ENCODE measurements at regions not wholly inside any gene's neighbourhood (a gene's known extent, or its start where the extent isn't known, plus 50 kb on each side); places are given as distances from the start of the nearest gene placed in this dataset.

GRCh38 chr18:62446511-62446910, 76.3 kb upstream of the ZCCHC2 start:
- TF ChIP-seq ZFP3 (CRISPR knock-in tag; IDR thresholded peaks at IDR 0.05) (no peak), TCF4 (CRISPR knock-in tag; IDR thresholded peaks at IDR 0.05; ENCODE audit: borderline replicate concordance) (no peak), OSR1 (CRISPR knock-in tag; IDR thresholded peaks at IDR 0.05) (no peak), ZNF565 (CRISPR knock-in tag; conservative IDR thresholded peaks at IDR 0.05; ENCODE audit: low read depth) (no peak), ARNTL (CRISPR knock-in tag; IDR thresholded peaks at IDR 0.05; ENCODE audit: borderline replicate concordance, low read depth) (no peak), CREB5 (CRISPR knock-in tag; IDR thresholded peaks at IDR 0.05; ENCODE audit: low read depth) (no peak), PATZ1 (CRISPR knock-in tag; IDR thresholded peaks at IDR 0.05; ENCODE audit: borderline replicate concordance) (no peak), ZNF8 (CRISPR knock-in tag; IDR thresholded peaks at IDR 0.05) (no peak)
